ENCODE measurements at regions not wholly inside any gene's neighbourhood (a gene's known extent, or its start where the extent isn't known, plus 50 kb on each side); places are given as distances from the start of the nearest gene placed in this dataset.

DNA sequence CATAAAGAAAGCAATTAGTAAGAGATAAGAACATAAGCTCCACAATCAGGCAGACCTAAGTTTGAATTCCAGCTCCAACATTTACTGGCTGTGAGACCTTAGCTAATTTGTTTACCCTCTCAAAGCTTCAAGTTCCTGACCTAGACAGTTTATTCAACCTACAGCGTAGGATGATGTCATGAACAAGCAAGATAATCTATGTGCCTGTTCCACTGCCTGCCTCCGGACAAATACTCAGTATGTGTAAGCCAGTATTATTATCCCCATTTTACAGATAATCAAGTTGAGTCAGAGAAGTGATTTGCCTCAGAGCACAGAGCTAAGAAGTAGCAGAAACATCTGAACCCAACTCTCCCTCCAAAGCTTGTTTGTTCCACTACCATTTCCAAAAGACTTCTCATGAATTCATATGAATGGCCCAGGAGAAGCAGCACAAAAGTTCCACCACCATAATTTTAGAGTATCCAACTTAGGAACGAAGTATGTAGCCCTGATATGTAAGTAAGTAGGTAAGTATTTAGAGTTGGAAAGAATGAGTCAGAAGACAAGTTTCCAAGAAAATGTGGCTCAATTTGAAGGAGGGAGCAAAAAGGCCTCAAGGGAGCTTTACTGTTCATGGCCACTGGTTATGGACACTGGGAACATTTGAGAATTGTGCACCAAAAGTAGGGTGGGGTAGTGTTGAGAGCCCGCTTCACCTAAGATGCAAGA, 398.2 kb downstream of the NFIB start:
- Mint-ChIP-seq H3K4me3 (no peak overlapping the region), H3K9me3 (no peaks in the 10 kb centered on the region), H3K27ac (no peak overlapping the region), H3K4me1 (no peaks in the 10 kb centered on the region), H3K36me3 (ENCODE audit: low read depth) (no peaks in the 10 kb centered on the region), H3K27me3 (ENCODE audit: insufficient read depth, low read depth, poor library complexity) (no peaks in the 10 kb centered on the region)
- Histone ChIP-seq H3K9me2 (ENCODE audit: insufficient read depth) (peaks cover 12% of the 10 kb centered on the region; the same call in 1 of the 2 replicates), H3K79me2 (replicated peaks; ENCODE audit: insufficient read depth) (no peaks in the 10 kb centered on the region), H3K4me2 (no peak overlapping the region), H4K20me1 (replicated peaks; ENCODE audit: insufficient read depth) (no peaks in the 10 kb centered on the region), H3K4me1 (ENCODE audit: insufficient read depth) (no peaks in the 10 kb centered on the region), H3K27me3 (ENCODE audit: insufficient read depth) (no peaks in the 10 kb centered on the region), H3K27ac (ENCODE audit: low read depth) (no peak overlapping the region), H2AFZ (no peak overlapping the region; the same call in 1 of the 2 replicates), H3K4me3 (no peak overlapping the region), H3K36me3 (ENCODE audit: insufficient read depth) (no peaks in the 10 kb centered on the region), H3F3A (replicated peaks; ENCODE audit: low read depth) (no peaks in the 10 kb centered on the region)
- DNase-seq (ENCODE audit: low spot score) (no peak), ATAC-seq (no peak)
- TF ChIP-seq JUNB (IDR thresholded peaks at IDR 0.05; ENCODE audit: unreplicated experiment), result no peak
- TF ChIP-seq, protein P1, sequence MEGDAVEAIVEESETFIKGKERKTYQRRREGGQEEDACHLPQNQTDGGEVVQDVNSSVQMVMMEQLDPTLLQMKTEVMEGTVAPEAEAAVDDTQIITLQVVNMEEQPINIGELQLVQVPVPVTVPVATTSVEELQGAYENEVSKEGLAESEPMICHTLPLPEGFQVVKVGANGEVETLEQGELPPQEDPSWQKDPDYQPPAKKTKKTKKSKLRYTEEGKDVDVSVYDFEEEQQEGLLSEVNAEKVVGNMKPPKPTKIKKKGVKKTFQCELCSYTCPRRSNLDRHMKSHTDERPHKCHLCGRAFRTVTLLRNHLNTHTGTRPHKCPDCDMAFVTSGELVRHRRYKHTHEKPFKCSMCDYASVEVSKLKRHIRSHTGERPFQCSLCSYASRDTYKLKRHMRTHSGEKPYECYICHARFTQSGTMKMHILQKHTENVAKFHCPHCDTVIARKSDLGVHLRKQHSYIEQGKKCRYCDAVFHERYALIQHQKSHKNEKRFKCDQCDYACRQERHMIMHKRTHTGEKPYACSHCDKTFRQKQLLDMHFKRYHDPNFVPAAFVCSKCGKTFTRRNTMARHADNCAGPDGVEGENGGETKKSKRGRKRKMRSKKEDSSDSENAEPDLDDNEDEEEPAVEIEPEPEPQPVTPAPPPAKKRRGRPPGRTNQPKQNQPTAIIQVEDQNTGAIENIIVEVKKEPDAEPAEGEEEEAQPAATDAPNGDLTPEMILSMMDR (conservative IDR thresholded peaks at IDR 0.05; ENCODE audit: low read depth in 2 of 2), result no peak
- no peak for TF ChIP-seq ZNF331 (CRISPR knock-in tag; IDR thresholded peaks at IDR 0.05; ENCODE audit: low read depth)
- TF ChIP-seq EZH2phosphoT487 (IDR thresholded peaks at IDR 0.05; ENCODE audit: unreplicated experiment), result no peak
- no peak for TF ChIP-seq EZH2 (IDR thresholded peaks at IDR 0.05; ENCODE audit: low read depth, unreplicated experiment)
- no peak for TF ChIP-seq NANOG (IDR thresholded peaks at IDR 0.05; ENCODE audit: borderline replicate concordance)
- TF ChIP-seq ZNF114 (CRISPR knock-in tag; IDR thresholded peaks at IDR 0.05), result no peak
- TF ChIP-seq, protein P2, sequence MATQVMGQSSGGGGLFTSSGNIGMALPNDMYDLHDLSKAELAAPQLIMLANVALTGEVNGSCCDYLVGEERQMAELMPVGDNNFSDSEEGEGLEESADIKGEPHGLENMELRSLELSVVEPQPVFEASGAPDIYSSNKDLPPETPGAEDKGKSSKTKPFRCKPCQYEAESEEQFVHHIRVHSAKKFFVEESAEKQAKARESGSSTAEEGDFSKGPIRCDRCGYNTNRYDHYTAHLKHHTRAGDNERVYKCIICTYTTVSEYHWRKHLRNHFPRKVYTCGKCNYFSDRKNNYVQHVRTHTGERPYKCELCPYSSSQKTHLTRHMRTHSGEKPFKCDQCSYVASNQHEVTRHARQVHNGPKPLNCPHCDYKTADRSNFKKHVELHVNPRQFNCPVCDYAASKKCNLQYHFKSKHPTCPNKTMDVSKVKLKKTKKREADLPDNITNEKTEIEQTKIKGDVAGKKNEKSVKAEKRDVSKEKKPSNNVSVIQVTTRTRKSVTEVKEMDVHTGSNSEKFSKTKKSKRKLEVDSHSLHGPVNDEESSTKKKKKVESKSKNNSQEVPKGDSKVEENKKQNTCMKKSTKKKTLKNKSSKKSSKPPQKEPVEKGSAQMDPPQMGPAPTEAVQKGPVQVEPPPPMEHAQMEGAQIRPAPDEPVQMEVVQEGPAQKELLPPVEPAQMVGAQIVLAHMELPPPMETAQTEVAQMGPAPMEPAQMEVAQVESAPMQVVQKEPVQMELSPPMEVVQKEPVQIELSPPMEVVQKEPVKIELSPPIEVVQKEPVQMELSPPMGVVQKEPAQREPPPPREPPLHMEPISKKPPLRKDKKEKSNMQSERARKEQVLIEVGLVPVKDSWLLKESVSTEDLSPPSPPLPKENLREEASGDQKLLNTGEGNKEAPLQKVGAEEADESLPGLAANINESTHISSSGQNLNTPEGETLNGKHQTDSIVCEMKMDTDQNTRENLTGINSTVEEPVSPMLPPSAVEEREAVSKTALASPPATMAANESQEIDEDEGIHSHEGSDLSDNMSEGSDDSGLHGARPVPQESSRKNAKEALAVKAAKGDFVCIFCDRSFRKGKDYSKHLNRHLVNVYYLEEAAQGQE (IDR thresholded peaks at IDR 0.05; ENCODE audit: unreplicated experiment), result no peak
- no peak for TF ChIP-seq STAT1 (IDR thresholded peaks at IDR 0.05; ENCODE audit: unreplicated experiment)
- TF ChIP-seq, protein P3, sequence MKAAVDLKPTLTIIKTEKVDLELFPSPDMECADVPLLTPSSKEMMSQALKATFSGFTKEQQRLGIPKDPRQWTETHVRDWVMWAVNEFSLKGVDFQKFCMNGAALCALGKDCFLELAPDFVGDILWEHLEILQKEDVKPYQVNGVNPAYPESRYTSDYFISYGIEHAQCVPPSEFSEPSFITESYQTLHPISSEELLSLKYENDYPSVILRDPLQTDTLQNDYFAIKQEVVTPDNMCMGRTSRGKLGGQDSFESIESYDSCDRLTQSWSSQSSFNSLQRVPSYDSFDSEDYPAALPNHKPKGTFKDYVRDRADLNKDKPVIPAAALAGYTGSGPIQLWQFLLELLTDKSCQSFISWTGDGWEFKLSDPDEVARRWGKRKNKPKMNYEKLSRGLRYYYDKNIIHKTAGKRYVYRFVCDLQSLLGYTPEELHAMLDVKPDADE (IDR thresholded peaks at IDR 0.05), result no peak
- TF ChIP-seq POLR2AphosphoS5 (IDR thresholded peaks at IDR 0.05; ENCODE audit: low read depth), result no peak

Measured in GM23338 (cell line).